ENCODE measurements at regions not wholly inside any gene's neighbourhood (a gene's known extent, or its start where the extent isn't known, plus 50 kb on each side); places are given as distances from the start of the nearest gene placed in this dataset.

GRCh38 chr21:27086630-27087029, 119.7 kb upstream of the ADAMTS5 start:
- no peak for TF ChIP-seq POLR2AphosphoS5 (IDR thresholded peaks at IDR 0.05; ENCODE audit: insufficient read depth, low read depth, low read length)
- no peak for TF ChIP-seq CTCF (IDR thresholded peaks at IDR 0.05; ENCODE audit: extremely low read depth in 1 of 2, insufficient read depth in 1 of 2, low read depth in 1 of 2, low read length in 2 of 2)
- no peak for TF ChIP-seq POLR2A (IDR thresholded peaks at IDR 0.05; ENCODE audit: low read depth, low read length)
- no peak for TF ChIP-seq JUN (IDR thresholded peaks at IDR 0.05; ENCODE audit: borderline replicate concordance, insufficient read depth, insufficient read length, low read depth)
- TF ChIP-seq GATA2 (IDR thresholded peaks at IDR 0.05; ENCODE audit: insufficient read depth, insufficient read length, low read depth, low read length) = no peak
- TF ChIP-seq EZH2 (IDR thresholded peaks at IDR 0.05; ENCODE audit: borderline replicate concordance, low read depth, low read length, severe bottlenecking) = no peak
- TF ChIP-seq, protein P1, sequence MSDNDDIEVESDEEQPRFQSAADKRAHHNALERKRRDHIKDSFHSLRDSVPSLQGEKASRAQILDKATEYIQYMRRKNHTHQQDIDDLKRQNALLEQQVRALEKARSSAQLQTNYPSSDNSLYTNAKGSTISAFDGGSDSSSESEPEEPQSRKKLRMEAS (IDR thresholded peaks at IDR 0.05; ENCODE audit: insufficient read depth, insufficient read length) = no peak
